Activated CD8-positive, alpha-beta T cell treated with anti-CD3 and anti-CD28 coated beads for 36 hours (primary cell): ENCODE measurements at regions not wholly inside any gene's neighbourhood (a gene's known extent, or its start where the extent isn't known, plus 50 kb on each side); places are given as distances from the start of the nearest gene placed in this dataset.

ENCODE experiments used
- ATAC-seq: fragments of 200-7000 bp; cut with Tn5 transposase; one replicate; pipeline ENCODE4 v1.10.0; 2021; ENCODE audit warnings: mild to moderate bottlenecking, moderate library complexity
- CTCF ChIA-PET: fragments of 350-600 bp; sonication (Branson Sonifier 250); formaldehyde crosslinking; loops from one replicate; lab custom pipeline; 2021; ENCODE audit warnings: antibody characterized with exemption; lab: Charles Lee
- POLR2A ChIA-PET: fragments of 350-600 bp; sonication (Branson Sonifier 250); formaldehyde crosslinking; loops from one replicate; lab custom pipeline; 2021; ENCODE audit warnings: antibody characterized with exemption; lab: Charles Lee
- DNase-seq: peaks from one replicate; pipeline ENCODE4 v3.0.0-alpha.2; 2020
- H3K27ac Mint-ChIP-seq: one replicate; pipeline ENCODE4 v1.8.0; 2021; ENCODE audit warnings: mild to moderate bottlenecking, mixed read lengths
- H3K27me3 Mint-ChIP-seq: one replicate; pipeline ENCODE4 v1.8.0; 2021; ENCODE audit warnings: mixed read lengths
- H3K36me3 Mint-ChIP-seq: one replicate; pipeline ENCODE4 v1.8.0; 2021; ENCODE audit warnings: low read depth, mixed read lengths
- H3K4me1 Mint-ChIP-seq: one replicate; pipeline ENCODE4 v1.8.0; 2021; ENCODE audit warnings: low read depth, mixed read lengths
- H3K4me3 Mint-ChIP-seq: one replicate; pipeline ENCODE4 v1.8.0; 2021; ENCODE audit warnings: mild to moderate bottlenecking, moderate library complexity, mixed read lengths
- H3K9me3 Mint-ChIP-seq: one replicate; pipeline ENCODE4 v1.8.0; 2021; ENCODE audit warnings: mixed read lengths
- intact Hi-C: fragments of 100-400 bp; cut with micrococcal nuclease; formaldehyde crosslinking; loops from one replicate; pipeline ENCODE4 v1.10.0; 2022
- TF ChIP-seq, protein P1 (sequence below): fragments of 200-600 bp; IDR thresholded peaks from one replicate; pipeline ENCODE4 v1.8.0; 2022; ENCODE audit warnings: antibody characterized with exemption, mild to moderate bottlenecking

DNA sequence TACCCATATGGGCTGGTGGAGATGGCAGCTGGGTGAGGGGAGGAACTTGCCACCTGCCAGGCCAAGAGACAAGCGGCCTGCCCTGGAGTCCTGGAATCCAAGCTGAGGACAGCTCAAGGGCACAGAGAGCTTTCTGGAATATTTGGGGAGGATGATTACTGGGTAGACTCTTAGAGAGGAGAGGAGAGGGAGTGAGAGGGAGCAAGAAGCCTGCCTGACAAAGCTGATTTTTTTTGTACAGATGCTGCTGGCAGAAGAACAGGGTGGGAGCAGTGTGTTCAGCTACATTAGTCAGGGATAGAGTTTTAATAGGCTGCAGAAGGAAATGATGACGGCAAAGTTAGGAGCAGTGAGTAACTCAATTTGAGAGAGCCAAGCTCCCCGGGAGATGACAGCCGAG, 299.3 kb downstream of the NXPE2 start:
- CTCF ChIA-PET: no interaction called here
- TF ChIP-seq, protein P1, sequence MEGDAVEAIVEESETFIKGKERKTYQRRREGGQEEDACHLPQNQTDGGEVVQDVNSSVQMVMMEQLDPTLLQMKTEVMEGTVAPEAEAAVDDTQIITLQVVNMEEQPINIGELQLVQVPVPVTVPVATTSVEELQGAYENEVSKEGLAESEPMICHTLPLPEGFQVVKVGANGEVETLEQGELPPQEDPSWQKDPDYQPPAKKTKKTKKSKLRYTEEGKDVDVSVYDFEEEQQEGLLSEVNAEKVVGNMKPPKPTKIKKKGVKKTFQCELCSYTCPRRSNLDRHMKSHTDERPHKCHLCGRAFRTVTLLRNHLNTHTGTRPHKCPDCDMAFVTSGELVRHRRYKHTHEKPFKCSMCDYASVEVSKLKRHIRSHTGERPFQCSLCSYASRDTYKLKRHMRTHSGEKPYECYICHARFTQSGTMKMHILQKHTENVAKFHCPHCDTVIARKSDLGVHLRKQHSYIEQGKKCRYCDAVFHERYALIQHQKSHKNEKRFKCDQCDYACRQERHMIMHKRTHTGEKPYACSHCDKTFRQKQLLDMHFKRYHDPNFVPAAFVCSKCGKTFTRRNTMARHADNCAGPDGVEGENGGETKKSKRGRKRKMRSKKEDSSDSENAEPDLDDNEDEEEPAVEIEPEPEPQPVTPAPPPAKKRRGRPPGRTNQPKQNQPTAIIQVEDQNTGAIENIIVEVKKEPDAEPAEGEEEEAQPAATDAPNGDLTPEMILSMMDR: no peak

GRCh38 chr11:114982141-114982540, 303.8 kb downstream of the NXPE2 start:
- TF ChIP-seq, protein P1: no peak
- DNase-seq: no peak
- Mint-ChIP-seq H3K4me1 (no peaks in the 10 kb centered on the region), H3K9me3 (no peaks in the 10 kb centered on the region), H3K27me3 (no peaks in the 10 kb centered on the region), H3K36me3 (no peaks in the 10 kb centered on the region), H3K4me3 (no peak overlapping the region), H3K27ac (no peak overlapping the region)
- ATAC-seq: no peak
- CTCF ChIA-PET: no interaction called here
- POLR2A ChIA-PET: no interaction called here
- intact Hi-C loops: no loop called here

More for the DNA sequence above, 299.3 kb downstream of the NXPE2 start:
- no peaks in the 10 kb centered on the region for H3K27me3 Mint-ChIP-seq
- intact Hi-C loops: no loop called here
- H3K9me3 Mint-ChIP-seq: no peaks in the 10 kb centered on the region
- DNase-seq (no peak), ATAC-seq (no peak)
- no peak overlapping the region for H3K27ac Mint-ChIP-seq
- H3K36me3 Mint-ChIP-seq: no peaks in the 10 kb centered on the region
- no peak overlapping the region for H3K4me3 Mint-ChIP-seq
- POLR2A ChIA-PET: no interaction called here
- H3K4me1 Mint-ChIP-seq: no peaks in the 10 kb centered on the region

- TF ChIP-seq, protein P1: no peak
- H3K9me3 Mint-ChIP-seq: no peaks in the 10 kb centered on the region
- CTCF ChIA-PET: no interaction called here
- H3K4me3 Mint-ChIP-seq: no peak overlapping the region
- H3K27ac Mint-ChIP-seq: no peak overlapping the region
- no peaks in the 10 kb centered on the region for H3K36me3 Mint-ChIP-seq
- H3K4me1 Mint-ChIP-seq: no peaks in the 10 kb centered on the region
- POLR2A ChIA-PET: interaction anchor here (0.6 kb wide), 1 partner anchor 9 kb away, joined by 3 read pairs; no protein-coding TSS in a partner anchor
- no peak for DNase-seq
- no peak for ATAC-seq
- intact Hi-C loops: no loop called here
- H3K27me3 Mint-ChIP-seq: no peaks in the 10 kb centered on the region
Measured at GRCh38 chr11:114984611-114985163, 306.4 kb downstream of the NXPE2 start.

DNA sequence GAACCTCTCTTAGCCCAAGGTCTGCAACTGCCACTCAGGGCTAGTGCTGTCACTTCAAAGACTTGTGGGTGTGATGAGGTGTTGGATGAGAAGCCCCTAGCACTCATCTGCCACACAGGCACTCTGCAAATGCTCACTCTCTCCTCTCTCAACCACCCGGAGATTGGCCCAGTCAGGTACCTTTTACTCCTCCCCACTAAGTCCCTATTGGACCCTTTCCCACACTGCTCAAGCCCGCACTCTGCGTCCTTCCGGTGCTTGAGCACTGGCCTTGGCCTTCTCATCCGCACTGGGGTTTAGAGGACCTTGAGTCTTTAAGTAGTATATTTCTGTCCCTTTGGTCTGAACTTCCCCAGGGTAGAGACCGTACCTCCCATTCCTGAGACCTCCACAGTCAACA, 308.0 kb downstream of the NXPE2 start:
- no peaks in the 10 kb centered on the region for H3K4me1 Mint-ChIP-seq
- CTCF ChIA-PET: no interaction called here
- no peaks in the 10 kb centered on the region for H3K27me3 Mint-ChIP-seq
- intact Hi-C loops: no loop called here
- H3K4me3 Mint-ChIP-seq: no peak overlapping the region
- no peaks in the 10 kb centered on the region for H3K36me3 Mint-ChIP-seq
- POLR2A ChIA-PET: no interaction called here
- H3K9me3 Mint-ChIP-seq: no peaks in the 10 kb centered on the region
- H3K27ac Mint-ChIP-seq: no peak overlapping the region
- DNase-seq: no peak
- no peak for ATAC-seq
- TF ChIP-seq, protein P1: no peak

DNA sequence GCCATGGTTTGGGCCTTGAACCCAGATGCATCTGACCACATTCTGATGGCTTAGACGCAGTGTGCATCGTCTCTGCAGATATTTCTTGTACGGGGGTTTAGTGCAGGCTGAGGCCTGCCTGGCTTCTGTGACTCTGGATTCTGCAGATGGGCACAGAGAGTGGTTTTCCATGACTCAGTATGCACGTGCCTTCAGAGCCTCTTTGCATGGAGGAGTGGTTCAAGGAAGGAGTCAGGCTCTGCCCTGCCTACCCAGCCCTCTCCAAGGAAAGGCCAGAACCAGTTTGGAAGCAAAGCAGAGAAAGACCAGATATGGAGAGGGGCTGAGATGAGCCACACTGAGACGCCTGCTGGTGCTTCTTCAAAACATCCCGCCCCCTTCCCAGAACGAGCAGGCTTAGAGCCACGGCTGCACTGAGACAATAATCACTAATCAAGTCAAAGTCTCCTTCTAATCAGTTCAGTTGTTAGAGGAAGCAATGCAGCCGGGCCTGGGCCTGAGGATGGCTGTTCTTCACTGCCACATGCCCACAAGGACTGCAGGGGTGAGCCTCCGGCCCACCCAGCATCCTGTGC, 308.9 kb downstream of the NXPE2 start:
- Mint-ChIP-seq H3K4me3 (no peak overlapping the region), H3K27ac (no peak overlapping the region), H3K36me3 (no peaks in the 10 kb centered on the region), H3K27me3 (no peaks in the 10 kb centered on the region), H3K4me1 (no peaks in the 10 kb centered on the region), H3K9me3 (no peaks in the 10 kb centered on the region)
- ATAC-seq (no peak), DNase-seq (no peak)
- POLR2A ChIA-PET: no interaction called here
- CTCF ChIA-PET: no interaction called here
- intact Hi-C loops: no loop called here
- TF ChIP-seq, protein P1: no peak
